ENCODE measurements at regions not wholly inside any gene's neighbourhood (a gene's known extent, or its start where the extent isn't known, plus 50 kb on each side); places are given as distances from the start of the nearest gene placed in this dataset.

DNA sequence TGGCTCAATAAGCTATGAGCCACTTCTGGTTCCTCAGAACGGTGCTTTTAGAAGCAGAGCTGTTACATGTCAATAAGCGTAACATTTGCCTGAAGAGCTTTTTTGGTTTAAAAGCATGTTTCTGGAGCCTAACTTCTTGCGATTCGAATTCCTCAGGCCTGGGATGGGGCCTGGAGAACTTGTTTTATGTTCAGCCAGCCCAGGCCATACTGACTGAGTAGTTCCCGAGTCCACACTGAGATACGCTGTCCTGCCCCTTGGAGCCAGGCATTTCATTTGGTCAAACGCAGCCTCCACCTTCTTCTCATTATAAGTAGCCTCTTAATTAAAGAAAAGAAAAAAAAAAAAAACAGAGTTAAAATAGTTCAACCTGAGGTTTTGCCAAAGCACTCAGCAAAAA, 260.6 kb upstream of the ANKRD55 start:
- Mint-ChIP-seq H3K27me3 (ENCODE audit: unreplicated experiment) (peaks cover 3% of the 10 kb centered on the region), H3K9me3 (ENCODE audit: unreplicated experiment) (peaks cover 2% of the 10 kb centered on the region), H3K36me3 (ENCODE audit: unreplicated experiment) (no peaks in the 10 kb centered on the region), H3K27ac (ENCODE audit: unreplicated experiment) (no peak overlapping the region), H3K4me1 (ENCODE audit: low read depth, unreplicated experiment) (no peaks in the 10 kb centered on the region), H3K4me3 (ENCODE audit: unreplicated experiment) (no peak overlapping the region)
- no peak for DNase-seq
- TF ChIP-seq, protein P1, sequence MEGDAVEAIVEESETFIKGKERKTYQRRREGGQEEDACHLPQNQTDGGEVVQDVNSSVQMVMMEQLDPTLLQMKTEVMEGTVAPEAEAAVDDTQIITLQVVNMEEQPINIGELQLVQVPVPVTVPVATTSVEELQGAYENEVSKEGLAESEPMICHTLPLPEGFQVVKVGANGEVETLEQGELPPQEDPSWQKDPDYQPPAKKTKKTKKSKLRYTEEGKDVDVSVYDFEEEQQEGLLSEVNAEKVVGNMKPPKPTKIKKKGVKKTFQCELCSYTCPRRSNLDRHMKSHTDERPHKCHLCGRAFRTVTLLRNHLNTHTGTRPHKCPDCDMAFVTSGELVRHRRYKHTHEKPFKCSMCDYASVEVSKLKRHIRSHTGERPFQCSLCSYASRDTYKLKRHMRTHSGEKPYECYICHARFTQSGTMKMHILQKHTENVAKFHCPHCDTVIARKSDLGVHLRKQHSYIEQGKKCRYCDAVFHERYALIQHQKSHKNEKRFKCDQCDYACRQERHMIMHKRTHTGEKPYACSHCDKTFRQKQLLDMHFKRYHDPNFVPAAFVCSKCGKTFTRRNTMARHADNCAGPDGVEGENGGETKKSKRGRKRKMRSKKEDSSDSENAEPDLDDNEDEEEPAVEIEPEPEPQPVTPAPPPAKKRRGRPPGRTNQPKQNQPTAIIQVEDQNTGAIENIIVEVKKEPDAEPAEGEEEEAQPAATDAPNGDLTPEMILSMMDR (IDR thresholded peaks at IDR 0.05; ENCODE audit: partially characterized antibody, unreplicated experiment) = no peak

- Mint-ChIP-seq H3K9me3 (ENCODE audit: unreplicated experiment) (peaks cover 2% of the 10 kb centered on the region), H3K4me1 (ENCODE audit: low read depth, unreplicated experiment) (no peaks in the 10 kb centered on the region), H3K27me3 (ENCODE audit: unreplicated experiment) (peaks cover 3% of the 10 kb centered on the region), H3K27ac (ENCODE audit: unreplicated experiment) (no peak overlapping the region), H3K36me3 (ENCODE audit: unreplicated experiment) (peaks cover 2% of the 10 kb centered on the region), H3K4me3 (ENCODE audit: unreplicated experiment) (no peak overlapping the region)
- TF ChIP-seq, protein P1 (IDR thresholded peaks at IDR 0.05; ENCODE audit: partially characterized antibody, unreplicated experiment) = no peak
- no peak for DNase-seq
These were observed 260.2 kb upstream of the ANKRD55 start for GRCh38 chr5:56493308-56493707.

GRCh38 chr5:56492812-56493211, 259.7 kb upstream of the ANKRD55 start:
- peaks cover 3% of the 10 kb centered on the region for H3K27me3 Mint-ChIP-seq (ENCODE audit: unreplicated experiment)

GRCh38 chr5:56490971-56491468, 257.9 kb upstream of the ANKRD55 start:
- peaks cover 5% of the 10 kb centered on the region for H3K36me3 Mint-ChIP-seq (ENCODE audit: unreplicated experiment)
- H3K4me1 Mint-ChIP-seq (ENCODE audit: low read depth, unreplicated experiment) = no peaks in the 10 kb centered on the region
- no peak for DNase-seq
- H3K9me3 Mint-ChIP-seq (ENCODE audit: unreplicated experiment) = peaks cover 2% of the 10 kb centered on the region
- TF ChIP-seq, protein P1 (IDR thresholded peaks at IDR 0.05; ENCODE audit: partially characterized antibody, unreplicated experiment) = no peak
- H3K27me3 Mint-ChIP-seq (ENCODE audit: unreplicated experiment) = no peaks in the 10 kb centered on the region
- no peak overlapping the region for H3K4me3 Mint-ChIP-seq (ENCODE audit: unreplicated experiment)
- no peak overlapping the region for H3K27ac Mint-ChIP-seq (ENCODE audit: unreplicated experiment)

More at GRCh38 chr5:56492812-56493211, 259.7 kb upstream of the ANKRD55 start:
- no peak for DNase-seq
- H3K36me3 Mint-ChIP-seq (ENCODE audit: unreplicated experiment) = peaks cover 5% of the 10 kb centered on the region
- H3K4me1 Mint-ChIP-seq (ENCODE audit: low read depth, unreplicated experiment) = no peaks in the 10 kb centered on the region
- H3K4me3 Mint-ChIP-seq (ENCODE audit: unreplicated experiment) = no peak overlapping the region
- peaks cover 2% of the 10 kb centered on the region for H3K9me3 Mint-ChIP-seq (ENCODE audit: unreplicated experiment)
- TF ChIP-seq, protein P1 (IDR thresholded peaks at IDR 0.05; ENCODE audit: partially characterized antibody, unreplicated experiment) = no peak
- no peak overlapping the region for H3K27ac Mint-ChIP-seq (ENCODE audit: unreplicated experiment)

DNA sequence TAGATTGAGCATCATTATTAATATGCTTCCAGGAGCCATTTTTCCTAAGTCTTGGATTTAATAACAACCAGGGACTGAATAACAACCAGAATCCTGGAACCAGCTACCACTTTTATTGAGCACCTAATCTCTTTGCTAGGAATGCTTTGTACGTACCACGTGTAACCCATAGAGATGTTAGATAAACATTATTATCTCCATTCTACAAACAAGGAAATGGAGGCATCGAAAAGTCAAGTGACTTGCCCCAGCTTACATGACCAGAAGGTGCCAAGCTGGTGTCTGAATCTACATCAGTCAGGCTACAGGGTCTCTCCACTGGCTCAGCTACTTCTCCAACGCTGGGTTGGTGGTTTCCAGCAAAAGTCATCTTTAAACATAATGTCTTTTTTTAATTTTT, 256.1 kb upstream of the ANKRD55 start:
- DNase-seq = no peak
- H3K4me1 Mint-ChIP-seq (ENCODE audit: low read depth, unreplicated experiment) = no peaks in the 10 kb centered on the region
- H3K27me3 Mint-ChIP-seq (ENCODE audit: unreplicated experiment) = peaks cover 1% of the 10 kb centered on the region
- H3K4me3 Mint-ChIP-seq (ENCODE audit: unreplicated experiment) = no peak overlapping the region
- peaks cover 5% of the 10 kb centered on the region for H3K36me3 Mint-ChIP-seq (ENCODE audit: unreplicated experiment)
- peaks cover 2% of the 10 kb centered on the region for H3K9me3 Mint-ChIP-seq (ENCODE audit: unreplicated experiment)
- no peak overlapping the region for H3K27ac Mint-ChIP-seq (ENCODE audit: unreplicated experiment)
- TF ChIP-seq, protein P1 (IDR thresholded peaks at IDR 0.05; ENCODE audit: partially characterized antibody, unreplicated experiment) = no peak

Data from glutamatergic neuron (in vitro differentiated cells).